ENCODE measurements at regions not wholly inside any gene's neighbourhood (a gene's known extent, or its start where the extent isn't known, plus 50 kb on each side); places are given as distances from the start of the nearest gene placed in this dataset.

DNA sequence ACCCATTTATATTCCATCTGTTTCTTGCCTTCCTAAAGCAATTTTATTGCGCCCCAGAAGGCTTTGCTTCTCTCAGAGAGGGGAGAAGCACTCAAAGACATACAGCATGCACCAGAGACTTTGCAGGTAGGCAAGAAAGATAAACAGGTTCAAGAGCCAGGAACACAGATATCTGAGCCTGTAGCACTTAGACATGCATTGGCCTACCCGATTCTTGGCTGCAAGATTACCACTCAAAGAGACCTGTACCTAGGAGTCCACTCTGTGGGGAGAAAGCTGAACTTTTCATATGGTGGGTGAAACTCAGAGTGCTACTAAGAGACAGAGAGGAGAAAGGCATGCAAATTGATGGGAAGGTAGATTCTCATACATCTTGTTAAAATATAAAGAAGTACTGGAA is 609.4 kb upstream of the PKN2 start:
- H3K4me1 ChIP-seq = no peaks in the 10 kb centered on the region
- H3K27me3 ChIP-seq = no peaks in the 10 kb centered on the region
- H3K9me3 ChIP-seq = no peaks in the 10 kb centered on the region
- H3K36me3 ChIP-seq = no peaks in the 10 kb centered on the region
- DNase-seq (ENCODE audit: extremely low spot score in 2 of 2) = no peak
- TF ChIP-seq POLR2A (IDR thresholded peaks at IDR 0.05) (no peak), POLR2AphosphoS5 (IDR thresholded peaks at IDR 0.05; ENCODE audit: insufficient read depth in 1 of 2, low read depth in 1 of 2) (no peak)
- TF ChIP-seq, protein P1, sequence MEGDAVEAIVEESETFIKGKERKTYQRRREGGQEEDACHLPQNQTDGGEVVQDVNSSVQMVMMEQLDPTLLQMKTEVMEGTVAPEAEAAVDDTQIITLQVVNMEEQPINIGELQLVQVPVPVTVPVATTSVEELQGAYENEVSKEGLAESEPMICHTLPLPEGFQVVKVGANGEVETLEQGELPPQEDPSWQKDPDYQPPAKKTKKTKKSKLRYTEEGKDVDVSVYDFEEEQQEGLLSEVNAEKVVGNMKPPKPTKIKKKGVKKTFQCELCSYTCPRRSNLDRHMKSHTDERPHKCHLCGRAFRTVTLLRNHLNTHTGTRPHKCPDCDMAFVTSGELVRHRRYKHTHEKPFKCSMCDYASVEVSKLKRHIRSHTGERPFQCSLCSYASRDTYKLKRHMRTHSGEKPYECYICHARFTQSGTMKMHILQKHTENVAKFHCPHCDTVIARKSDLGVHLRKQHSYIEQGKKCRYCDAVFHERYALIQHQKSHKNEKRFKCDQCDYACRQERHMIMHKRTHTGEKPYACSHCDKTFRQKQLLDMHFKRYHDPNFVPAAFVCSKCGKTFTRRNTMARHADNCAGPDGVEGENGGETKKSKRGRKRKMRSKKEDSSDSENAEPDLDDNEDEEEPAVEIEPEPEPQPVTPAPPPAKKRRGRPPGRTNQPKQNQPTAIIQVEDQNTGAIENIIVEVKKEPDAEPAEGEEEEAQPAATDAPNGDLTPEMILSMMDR (IDR thresholded peaks at IDR 0.05) = no peak
- H3K4me3 ChIP-seq = no peak overlapping the region
- intact Hi-C loops (cut with DNase I) = no loop called here
- no peak overlapping the region for H3K27ac ChIP-seq

DNA sequence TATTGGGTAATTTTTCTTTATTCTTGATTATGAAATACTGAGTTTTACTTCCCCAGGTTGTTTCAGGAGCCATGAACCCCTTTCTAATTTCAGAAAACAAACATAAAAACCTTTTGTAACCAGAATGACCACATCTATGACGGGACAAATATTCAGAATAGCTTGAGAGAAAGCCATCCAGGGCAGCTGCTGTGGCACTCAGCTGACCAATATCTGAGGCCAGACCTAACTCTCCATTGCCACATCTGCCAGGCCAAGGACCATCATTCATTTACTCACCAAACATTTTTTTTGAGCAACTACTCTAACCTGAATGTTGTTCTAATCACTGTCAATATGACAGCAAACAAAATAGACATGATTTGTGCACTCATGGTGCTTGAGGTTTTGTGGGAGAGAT is 608.3 kb upstream of the PKN2 start:
- intact Hi-C loops (cut with DNase I) = no loop called here
- Histone ChIP-seq H3K27me3 (no peaks in the 10 kb centered on the region), H3K36me3 (no peaks in the 10 kb centered on the region), H3K27ac (no peak overlapping the region), H3K4me3 (no peak overlapping the region), H3K9me3 (no peaks in the 10 kb centered on the region), H3K4me1 (no peaks in the 10 kb centered on the region)
- TF ChIP-seq, protein P1 (IDR thresholded peaks at IDR 0.05) = no peak
- TF ChIP-seq POLR2AphosphoS5 (IDR thresholded peaks at IDR 0.05; ENCODE audit: insufficient read depth in 1 of 2, low read depth in 1 of 2) = no peak
- TF ChIP-seq POLR2A (IDR thresholded peaks at IDR 0.05) = no peak
- no peak for DNase-seq (ENCODE audit: extremely low spot score in 2 of 2)

DNA sequence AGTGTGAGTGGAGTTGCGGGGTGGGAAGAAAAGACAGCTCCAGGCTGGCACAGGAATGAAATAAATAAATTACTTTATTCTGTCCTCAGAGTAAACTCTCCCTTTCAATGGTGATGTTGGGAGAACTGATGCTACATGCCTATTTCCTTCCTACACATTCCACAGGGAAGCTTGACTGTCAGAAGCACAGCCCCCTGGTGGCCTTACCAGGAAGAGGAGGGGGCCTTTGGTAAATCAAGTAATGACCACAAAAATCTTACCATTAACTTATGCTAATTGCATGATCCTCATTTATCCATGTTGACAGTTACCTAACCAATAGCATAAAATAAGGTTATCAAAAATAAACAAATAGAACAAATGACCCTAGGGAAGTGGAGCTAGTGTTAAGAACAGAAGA is 605.0 kb upstream of the PKN2 start:
- H3K9me3 ChIP-seq = no peaks in the 10 kb centered on the region
- H3K36me3 ChIP-seq = no peaks in the 10 kb centered on the region
- no peak for DNase-seq (ENCODE audit: extremely low spot score in 2 of 2)
- TF ChIP-seq POLR2AphosphoS5 (IDR thresholded peaks at IDR 0.05; ENCODE audit: insufficient read depth in 1 of 2, low read depth in 1 of 2) (no peak), POLR2A (IDR thresholded peaks at IDR 0.05) (no peak)
- TF ChIP-seq, protein P1 (IDR thresholded peaks at IDR 0.05) = no peak
- H3K4me3 ChIP-seq = no peak overlapping the region
- H3K4me1 ChIP-seq = no peaks in the 10 kb centered on the region
- intact Hi-C loops (cut with DNase I) = no loop called here
- no peak overlapping the region for H3K27ac ChIP-seq
- no peaks in the 10 kb centered on the region for H3K27me3 ChIP-seq

DNA sequence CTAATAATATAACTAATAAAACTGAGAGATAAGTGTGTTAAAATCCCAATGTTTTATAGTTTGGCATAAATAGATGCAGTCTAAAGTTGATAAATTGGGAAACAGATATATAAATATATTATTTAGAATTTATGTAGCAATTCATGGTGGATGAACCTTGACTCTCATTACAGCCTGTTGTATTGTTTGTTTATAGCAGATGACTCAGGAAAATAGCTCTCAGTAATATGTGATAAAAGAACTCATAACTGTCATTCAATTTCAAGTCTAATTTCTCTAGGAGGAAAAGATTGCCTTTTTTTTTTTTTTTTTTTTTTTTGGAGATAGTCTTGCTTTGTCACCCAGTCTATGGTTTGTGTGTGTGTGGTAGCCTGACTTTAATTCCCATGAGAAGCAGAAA is 603.2 kb upstream of the PKN2 start:
- no peak for DNase-seq (ENCODE audit: extremely low spot score in 2 of 2)
- Histone ChIP-seq H3K9me3 (no peaks in the 10 kb centered on the region), H3K4me1 (no peaks in the 10 kb centered on the region), H3K27me3 (no peaks in the 10 kb centered on the region), H3K36me3 (no peaks in the 10 kb centered on the region), H3K4me3 (no peak overlapping the region), H3K27ac (no peak overlapping the region)
- intact Hi-C loops (cut with DNase I) = no loop called here
- TF ChIP-seq POLR2AphosphoS5 (IDR thresholded peaks at IDR 0.05; ENCODE audit: insufficient read depth in 1 of 2, low read depth in 1 of 2) (no peak), POLR2A (IDR thresholded peaks at IDR 0.05) (no peak)
- TF ChIP-seq, protein P1 (IDR thresholded peaks at IDR 0.05) = no peak

DNA sequence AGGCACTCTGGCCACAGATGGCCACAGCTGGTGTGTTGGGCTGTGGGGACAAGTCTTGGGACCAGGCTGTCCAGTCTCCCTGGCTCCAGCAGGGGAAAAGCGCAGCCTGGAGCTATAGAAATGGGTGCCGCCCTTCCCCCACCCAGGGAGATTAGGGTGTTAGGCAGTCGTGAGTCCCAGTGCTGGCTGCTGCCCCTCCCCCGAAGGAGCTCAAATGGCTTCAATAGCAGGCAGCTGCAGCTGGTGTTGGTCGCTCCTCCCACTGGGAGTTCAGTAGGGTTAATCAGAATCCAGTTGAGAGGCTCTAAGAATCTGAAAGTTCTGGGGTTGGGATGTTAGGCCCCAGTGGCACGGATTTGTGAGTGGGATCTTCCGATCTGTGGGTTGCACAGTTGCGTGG is 595.6 kb upstream of the PKN2 start:
- TF ChIP-seq POLR2AphosphoS5 (IDR thresholded peaks at IDR 0.05; ENCODE audit: insufficient read depth in 1 of 2, low read depth in 1 of 2) (no peak), POLR2A (IDR thresholded peaks at IDR 0.05) (no peak)
- TF ChIP-seq, protein P1 (IDR thresholded peaks at IDR 0.05) = no peak
- no peak for DNase-seq (ENCODE audit: extremely low spot score in 2 of 2)
- intact Hi-C loops (cut with DNase I) = no loop called here
- Histone ChIP-seq H3K36me3 (no peaks in the 10 kb centered on the region), H3K4me3 (no peak overlapping the region), H3K9me3 (no peaks in the 10 kb centered on the region), H3K27me3 (no peaks in the 10 kb centered on the region), H3K27ac (no peak overlapping the region), H3K4me1 (no peaks in the 10 kb centered on the region)
